PC-9 (cell line): ENCODE measurements at regions not wholly inside any gene's neighbourhood (a gene's known extent, or its start where the extent isn't known, plus 50 kb on each side); places are given as distances from the start of the nearest gene placed in this dataset.

Source experiments
- BruUV-seq: library from RNA; stranded (reverse); fragments of 400-500 nt; replicated peaks from 2 replicates; lab custom pipeline; 2021; lab: Mats Ljungman, UMichigan
- CTCF ChIA-PET: fragments of 300-600 bp; sonication (Branson Sonifier 250); formaldehyde crosslinking; loops from one replicate; lab custom pipeline; 2022; ENCODE audit warnings: antibody characterized with exemption; lab: Charles Lee
- POLR2A ChIA-PET: fragments of 300-600 bp; sonication (Branson Sonifier 250); formaldehyde crosslinking; loops from one replicate; lab custom pipeline; 2022; ENCODE audit warnings: antibody characterized with exemption; ENCODE audit not compliant: unreplicated experiment; lab: Charles Lee
- DNase-seq, 2 experiments: peaks; one replicate each; pipeline versions ENCODE4 v3.0.0 to v3.0.0-alpha.2; 2015 to 2022; ENCODE audit warnings: mixed read lengths in 1 of 2
- H2AFZ ChIP-seq: fragments of 200-600 bp; sonication (generic); 2 replicates; pipeline ENCODE4 v1.8.1; 2017; ENCODE audit warnings: antibody characterized with exemption
- H3F3A ChIP-seq: fragments of 200-600 bp; sonication (generic); 2 replicates; pipeline ENCODE4 v1.8.1; 2017; ENCODE audit warnings: antibody characterized with exemption, mild to moderate bottlenecking, low read depth; ENCODE audit not compliant: insufficient read depth
- H3K27ac ChIP-seq: fragments of 200-600 bp; sonication (generic); 2 replicates; pipeline ENCODE4 v1.6.1; 2016; ENCODE audit warnings: mixed run types
- H3K27me3 ChIP-seq: fragments of 200-600 bp; sonication (generic); 2 replicates; pipeline ENCODE4 v1.6.1; 2016; ENCODE audit warnings: low read depth, mixed run types; ENCODE audit not compliant: insufficient read depth
- H3K36me3 ChIP-seq: fragments of 200-600 bp; sonication (generic); 2 replicates; pipeline ENCODE4 v1.6.1; 2016; ENCODE audit warnings: low read depth, mixed run types
- H3K4me1 ChIP-seq: fragments of 200-600 bp; sonication (generic); replicated peaks from 2 replicates; pipeline ENCODE4 v1.6.1; 2016; ENCODE audit warnings: mixed run types; ENCODE audit not compliant: insufficient read depth
- H3K4me2 ChIP-seq: fragments of 200-600 bp; sonication (generic); 2 replicates; pipeline ENCODE4 v1.6.1; 2017; ENCODE audit warnings: mixed run types
- H3K4me3 ChIP-seq: fragments of 200-600 bp; sonication (generic); 2 replicates; pipeline ENCODE4 v1.6.1; 2016; ENCODE audit warnings: mixed run types
- H3K79me2 ChIP-seq: fragments of 200-600 bp; sonication (generic); 2 replicates; pipeline ENCODE4 v1.6.1; 2017; ENCODE audit warnings: low read depth, mixed run types
- H3K9me2 ChIP-seq: fragments of 200-600 bp; sonication (generic); 2 replicates; pipeline ENCODE4 v1.8.1; 2017; ENCODE audit warnings: mild to moderate bottlenecking; ENCODE audit not compliant: insufficient read depth
- H3K9me3 ChIP-seq: fragments of 200-600 bp; sonication (generic); 2 replicates; pipeline ENCODE4 v1.8.1; 2016; ENCODE audit warnings: low read depth; ENCODE audit not compliant: insufficient read depth
- H4K20me1 ChIP-seq: fragments of 200-600 bp; sonication (generic); 2 replicates; pipeline ENCODE4 v1.8.1; 2017; ENCODE audit not compliant: insufficient read depth
- CTCF ChIP-seq: fragments of 200-600 bp; sonication (generic); conservative IDR thresholded peaks from 2 replicates; pipeline ENCODE4 v1.6.1; 2017; ENCODE audit warnings: mixed run types, antibody characterized with exemption, mild to moderate bottlenecking, moderate library complexity
- EZH2 ChIP-seq: fragments of 200-600 bp; sonication (generic); IDR thresholded peaks from 2 replicates; pipeline ENCODE4 v1.8.0; 2017; ENCODE audit warnings: antibody characterized with exemption, low read depth
- intact Hi-C: fragments of 100-400 bp; cut with micrococcal nuclease; formaldehyde crosslinking; loops from one replicate; pipeline ENCODE4 v1.10.0; 2022; ENCODE audit not compliant: unreplicated experiment

- intact Hi-C loops: no loop called here
- no peaks in the 10 kb centered on the region for H4K20me1 ChIP-seq
- H3F3A ChIP-seq: no peaks in the 10 kb centered on the region
- no peaks in the 10 kb centered on the region for H3K4me1 ChIP-seq
- BruUV-seq: no TSS peak
- H2AFZ ChIP-seq: no peak overlapping the region
- DNase-seq: no peak
- H3K27me3 ChIP-seq: peaks cover 14% of the 10 kb centered on the region
- H3K36me3 ChIP-seq: no peaks in the 10 kb centered on the region
- no peaks in the 10 kb centered on the region for H3K79me2 ChIP-seq
- no peak for TF ChIP-seq EZH2
- H3K9me3 ChIP-seq: no peaks in the 10 kb centered on the region
- no peak overlapping the region for H3K27ac ChIP-seq
- H3K4me2 ChIP-seq: no peak overlapping the region
- POLR2A ChIA-PET: no interaction called here
- H3K9me2 ChIP-seq: no peaks in the 10 kb centered on the region
- CTCF ChIA-PET: no interaction called here
- no peak overlapping the region for H3K4me3 ChIP-seq
Observed at GRCh38 chr9:99362321-99362720, 140.2 kb downstream of the SEC61B start.

- H3K9me2 ChIP-seq: no peaks in the 10 kb centered on the region
- no peaks in the 10 kb centered on the region for H3F3A ChIP-seq
- H3K9me3 ChIP-seq: no peaks in the 10 kb centered on the region
- H3K4me2 ChIP-seq: no peak overlapping the region
- H2AFZ ChIP-seq: no peak overlapping the region
- H3K27me3 ChIP-seq: peaks cover 14% of the 10 kb centered on the region
- CTCF ChIA-PET: no interaction called here
- no peaks in the 10 kb centered on the region for H3K79me2 ChIP-seq
- POLR2A ChIA-PET: no interaction called here
- no peaks in the 10 kb centered on the region for H3K4me1 ChIP-seq
- no peak overlapping the region for H3K4me3 ChIP-seq
- H3K27ac ChIP-seq: no peak overlapping the region
- no peaks in the 10 kb centered on the region for H4K20me1 ChIP-seq
- intact Hi-C loops: no loop called here
- TF ChIP-seq CTCF (no peak), EZH2 (no peak)
- no peaks in the 10 kb centered on the region for H3K36me3 ChIP-seq
- BruUV-seq: no TSS peak
- no peak for DNase-seq
Observed at GRCh38 chr9:99363509-99363908, 141.4 kb downstream of the SEC61B start.

GRCh38 chr9:99365233-99365980 is 143.3 kb downstream of the SEC61B start:
- H3K9me2 ChIP-seq: no peaks in the 10 kb centered on the region
- H3K4me2 ChIP-seq: no peak overlapping the region
- H3K27ac ChIP-seq: no peak overlapping the region
- intact Hi-C loops: no loop called here
- H3K27me3 ChIP-seq: peaks cover 6% of the 10 kb centered on the region
- no peak for TF ChIP-seq EZH2
- no peaks in the 10 kb centered on the region for H3K36me3 ChIP-seq
- BruUV-seq: no TSS peak
- no peaks in the 10 kb centered on the region for H4K20me1 ChIP-seq
- ChIA-PET CTCF (no interaction called here), POLR2A (no interaction called here)
- H2AFZ ChIP-seq: no peak overlapping the region
- H3K9me3 ChIP-seq: no peaks in the 10 kb centered on the region
- no peaks in the 10 kb centered on the region for H3K4me1 ChIP-seq
- H3K79me2 ChIP-seq: no peaks in the 10 kb centered on the region
- H3F3A ChIP-seq: no peaks in the 10 kb centered on the region
- H3K4me3 ChIP-seq: no peak overlapping the region
- no peak for DNase-seq

GRCh38 chr9:99366183-99366582 is 144.1 kb downstream of the SEC61B start:
- Histone ChIP-seq H3K79me2 (no peaks in the 10 kb centered on the region), H3K27me3 (peaks cover 6% of the 10 kb centered on the region), H3F3A (no peaks in the 10 kb centered on the region), H3K9me3 (no peaks in the 10 kb centered on the region), H3K4me1 (no peaks in the 10 kb centered on the region), H3K4me2 (no peak overlapping the region), H3K27ac (no peak overlapping the region), H3K36me3 (no peaks in the 10 kb centered on the region), H4K20me1 (no peaks in the 10 kb centered on the region), H2AFZ (no peak overlapping the region), H3K9me2 (no peaks in the 10 kb centered on the region), H3K4me3 (no peak overlapping the region)
- ChIA-PET CTCF (no interaction called here), POLR2A (no interaction called here)
- intact Hi-C loops: no loop called here
- DNase-seq: no peak
- BruUV-seq: no TSS peak
- TF ChIP-seq EZH2 (no peak), CTCF (no peak)
